GM12873 (cell line): ENCODE measurements at regions not wholly inside any gene's neighbourhood (a gene's known extent, or its start where the extent isn't known, plus 50 kb on each side); places are given as distances from the start of the nearest gene placed in this dataset.
A peak's percentile ranks its signal among the peaks of the same experiment; 100 is the strongest.

Source experiments
- CTCF ChIP-seq: IDR thresholded peaks from 2 replicates; pipeline ENCODE4 v1.5.1; 2012; ENCODE audit warnings: low read depth, mild to moderate bottlenecking, moderate library complexity, low read length, control low read depth; ENCODE audit not compliant: insufficient read depth; ENCODE audit errors: missing control alignments

DNA sequence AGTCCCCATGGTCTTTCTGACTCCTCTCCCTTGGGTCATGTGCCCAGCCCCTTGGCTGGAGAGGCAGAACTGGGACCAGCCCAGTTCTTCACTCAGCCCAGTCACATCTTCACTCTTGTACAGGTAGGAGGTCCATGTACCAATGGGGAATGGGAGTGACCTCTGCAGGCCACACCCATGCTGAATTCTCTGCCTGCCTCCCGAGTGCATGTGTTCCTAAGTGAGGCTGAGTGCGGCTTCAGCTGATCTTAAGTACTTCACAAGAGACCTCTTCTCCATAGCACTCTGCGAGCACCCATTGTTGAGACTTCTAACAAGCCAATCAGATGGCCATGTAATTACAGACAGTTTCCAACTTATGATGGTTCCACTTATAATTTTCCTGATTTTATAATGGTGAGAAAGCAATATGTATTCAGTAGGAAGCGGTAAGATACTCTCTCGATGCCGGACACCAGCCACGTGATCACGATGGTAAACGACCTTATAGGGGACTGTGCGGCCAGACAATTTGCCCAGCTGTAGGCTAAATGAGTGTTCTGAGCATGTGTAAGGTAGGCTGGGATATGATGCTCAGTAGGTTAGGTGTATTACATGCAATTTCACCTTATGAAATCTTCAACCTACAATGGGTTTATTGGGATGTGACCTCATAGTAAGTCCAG, 112.1 kb downstream of the KLF13 start:
- no peak for TF ChIP-seq CTCF

GRCh38 chr15:31439328-31439727, 112.7 kb downstream of the KLF13 start:
- TF ChIP-seq CTCF = peak; percentile 57

DNA sequence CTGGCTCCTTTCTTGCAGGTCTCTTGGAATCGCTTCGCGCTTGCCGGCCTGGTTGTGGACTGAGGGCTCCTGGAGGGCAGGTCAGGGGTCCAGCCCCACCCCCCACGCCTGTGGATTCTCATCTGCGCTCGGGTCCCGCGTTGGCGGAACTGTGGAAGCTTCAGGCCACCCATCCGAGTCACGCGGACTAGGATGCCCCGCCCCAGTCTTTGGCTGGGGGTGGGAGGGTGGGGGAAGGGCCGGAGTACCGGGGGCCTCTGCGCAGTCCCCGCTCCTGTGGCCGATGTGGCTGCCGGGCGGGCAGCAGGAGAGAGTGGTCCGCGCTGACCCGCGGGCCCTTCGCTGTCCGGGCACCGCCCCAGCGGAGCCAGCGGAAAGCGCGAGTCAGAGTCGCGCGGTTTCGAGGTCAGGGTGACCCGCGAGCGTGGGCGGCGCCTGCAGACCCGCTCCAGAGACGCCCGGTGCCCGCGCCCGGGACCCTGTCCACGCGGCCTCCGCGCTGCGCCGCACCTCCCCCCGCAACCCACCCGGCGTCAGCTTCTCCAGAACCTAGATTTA, 114.2 kb downstream of the KLF13 start:
- TF ChIP-seq CTCF = no peak

GRCh38 chr15:31442226-31442625, 115.6 kb downstream of the KLF13 start:
- no peak for TF ChIP-seq CTCF

- TF ChIP-seq CTCF = peak; percentile 33
Observed at GRCh38 chr15:31442699-31443111, 116.1 kb downstream of the KLF13 start.

DNA sequence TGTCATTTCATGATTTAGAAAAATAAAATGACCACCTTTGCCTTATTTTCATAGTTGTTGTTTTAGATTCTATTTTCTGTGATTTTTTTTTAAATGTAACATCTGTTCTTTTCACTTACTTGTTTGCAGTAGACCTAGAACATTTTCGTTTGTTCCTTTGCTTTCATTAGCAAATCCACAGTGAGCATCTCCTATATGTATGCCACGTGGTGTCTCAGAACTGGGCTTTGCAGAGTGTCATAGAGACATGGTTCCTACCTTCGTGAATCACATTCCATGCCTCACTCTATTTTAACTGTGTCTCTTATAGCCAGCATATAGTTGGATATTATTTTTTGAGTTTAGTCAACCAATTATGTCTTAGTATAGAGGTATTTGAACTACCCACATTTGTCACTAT, 118.2 kb downstream of the KLF13 start:
- no peak for TF ChIP-seq CTCF

- no peak for TF ChIP-seq CTCF
Observed at GRCh38 chr15:31446546-31446945, 119.9 kb downstream of the KLF13 start.
